ENCODE measurements at regions not wholly inside any gene's neighbourhood (a gene's known extent, or its start where the extent isn't known, plus 50 kb on each side); places are given as distances from the start of the nearest gene placed in this dataset.
"Not testable (repeated sequence)": the region's sequence is repeated elsewhere in the genome, so short reads cannot be mapped to it uniquely, and the experiment has no call there.

GRCh38 chr11:69914286-69915150 lies 95.3 kb upstream of the FGF3 start:
- peaks cover 7% of the 10 kb centered on the region for H3K27me3 ChIP-seq (ENCODE audit: control insufficient read depth, insufficient read depth, low read length)
- peaks cover 7% of the 10 kb centered on the region; the same call in 1 of the 2 replicates for H3K9me3 ChIP-seq (ENCODE audit: control insufficient read depth, insufficient read depth, low read length)
- ChIA-PET POLR2A (no interaction called here), CTCF (interaction anchor here (0.5 to 2.6 kb wide), 12 partner anchors 12 to 283 kb away, joined by 3 to 43 read pairs (median 4); no protein-coding TSS in a partner anchor)
- TF ChIP-seq CTCF (IDR thresholded peaks at IDR 0.05; ENCODE audit: low read depth, low read length), result no peak
- no peak overlapping the region for H3K27ac ChIP-seq (ENCODE audit: low read depth, low read length)
- no peak overlapping the region for H3K4me3 ChIP-seq (ENCODE audit: low read depth, low read length)
- DNase-seq (ENCODE audit: low read depth, low spot score), result no peak

GRCh38 chr11:69915151-69915500 lies 95.9 kb upstream of the FGF3 start:
- Histone ChIP-seq H3K27ac (ENCODE audit: low read depth, low read length) (no peak overlapping the region), H3K4me3 (ENCODE audit: low read depth, low read length) (no peak overlapping the region), H3K27me3 (ENCODE audit: control insufficient read depth, insufficient read depth, low read length) (peaks cover 4% of the 10 kb centered on the region), H3K9me3 (ENCODE audit: control insufficient read depth, insufficient read depth, low read length) (peaks cover 7% of the 10 kb centered on the region; the same call in 1 of the 2 replicates)
- TF ChIP-seq CTCF (IDR thresholded peaks at IDR 0.05; ENCODE audit: low read depth, low read length), result no peak
- ChIA-PET CTCF (interaction anchor here (0.5 to 2.6 kb wide), 13 partner anchors 11 to 283 kb away, joined by 3 to 43 read pairs (median 4); no protein-coding TSS in a partner anchor), POLR2A (no interaction called here)
- no peak for DNase-seq (ENCODE audit: low read depth, low spot score)

GRCh38 chr11:69915501-69916250 lies 96.5 kb upstream of the FGF3 start:
- peaks cover 4% of the 10 kb centered on the region for H3K27me3 ChIP-seq (ENCODE audit: control insufficient read depth, insufficient read depth, low read length)
- H3K9me3 ChIP-seq (ENCODE audit: control insufficient read depth, insufficient read depth, low read length), result peaks cover 7% of the 10 kb centered on the region; the same call in 1 of the 2 replicates
- POLR2A ChIA-PET, result no interaction called here
- DNase-seq (ENCODE audit: low read depth, low spot score), result no peak
- TF ChIP-seq CTCF (IDR thresholded peaks at IDR 0.05; ENCODE audit: low read depth, low read length), result peak; percentile 79
- H3K27ac ChIP-seq (ENCODE audit: low read depth, low read length), result peak overlapping the region; percentile 70
- CTCF ChIA-PET, result interaction anchor here (0.5 to 2.6 kb wide), 15 partner anchors 8 to 282 kb away, joined by 3 to 43 read pairs (median 4); no protein-coding TSS in a partner anchor
- H3K4me3 ChIP-seq (ENCODE audit: low read depth, low read length), result peak overlapping the region; percentile 17; the same call in 1 of the 2 replicates

GRCh38 chr11:69916251-69916649 lies 97.0 kb upstream of the FGF3 start:
- CTCF ChIA-PET, result interaction anchor here (0.7 to 2.6 kb wide), 4 partner anchors 9 to 282 kb away, joined by 3 to 43 read pairs (median 6); no protein-coding TSS in a partner anchor
- POLR2A ChIA-PET; H3K9me3 ChIP-seq (ENCODE audit: control insufficient read depth, insufficient read depth, low read length); DNase-seq (ENCODE audit: low read depth, low spot score); H3K4me3 ChIP-seq (ENCODE audit: low read depth, low read length); H3K27me3 ChIP-seq (ENCODE audit: control insufficient read depth, insufficient read depth, low read length): not testable (repeated sequence)
- H3K27ac ChIP-seq (ENCODE audit: low read depth, low read length), result peak overlapping the region; percentile 61

GRCh38 chr11:69916806-69917387 lies 97.7 kb upstream of the FGF3 start:
- no peak for DNase-seq (ENCODE audit: low read depth, low spot score)
- Histone ChIP-seq H3K9me3 (ENCODE audit: control insufficient read depth, insufficient read depth, low read length) (peaks cover 7% of the 10 kb centered on the region; the same call in 1 of the 2 replicates), H3K27me3 (ENCODE audit: control insufficient read depth, insufficient read depth, low read length) (peaks cover 4% of the 10 kb centered on the region), H3K4me3 (ENCODE audit: low read depth, low read length) (no peak overlapping the region), H3K27ac (ENCODE audit: low read depth, low read length) (no peak overlapping the region)
- ChIA-PET CTCF (interaction anchor here (1.2 to 2.6 kb wide), 2 partner anchors 275 to 281 kb away, joined by 3 to 43 read pairs; no protein-coding TSS in a partner anchor), POLR2A (no interaction called here)
- TF ChIP-seq CTCF (IDR thresholded peaks at IDR 0.05; ENCODE audit: low read depth, low read length), result no peak

Measured in AG04450 (cell line).